GM19238 (cell line): ENCODE measurements at regions not wholly inside any gene's neighbourhood (a gene's known extent, or its start where the extent isn't known, plus 50 kb on each side); places are given as distances from the start of the nearest gene placed in this dataset.

Experiments
- DNase-seq: peaks from one replicate; pipeline ENCODE4 v3.0.0; 2011; ENCODE audit warnings: low spot score; ENCODE audit not compliant: insufficient read length

DNA sequence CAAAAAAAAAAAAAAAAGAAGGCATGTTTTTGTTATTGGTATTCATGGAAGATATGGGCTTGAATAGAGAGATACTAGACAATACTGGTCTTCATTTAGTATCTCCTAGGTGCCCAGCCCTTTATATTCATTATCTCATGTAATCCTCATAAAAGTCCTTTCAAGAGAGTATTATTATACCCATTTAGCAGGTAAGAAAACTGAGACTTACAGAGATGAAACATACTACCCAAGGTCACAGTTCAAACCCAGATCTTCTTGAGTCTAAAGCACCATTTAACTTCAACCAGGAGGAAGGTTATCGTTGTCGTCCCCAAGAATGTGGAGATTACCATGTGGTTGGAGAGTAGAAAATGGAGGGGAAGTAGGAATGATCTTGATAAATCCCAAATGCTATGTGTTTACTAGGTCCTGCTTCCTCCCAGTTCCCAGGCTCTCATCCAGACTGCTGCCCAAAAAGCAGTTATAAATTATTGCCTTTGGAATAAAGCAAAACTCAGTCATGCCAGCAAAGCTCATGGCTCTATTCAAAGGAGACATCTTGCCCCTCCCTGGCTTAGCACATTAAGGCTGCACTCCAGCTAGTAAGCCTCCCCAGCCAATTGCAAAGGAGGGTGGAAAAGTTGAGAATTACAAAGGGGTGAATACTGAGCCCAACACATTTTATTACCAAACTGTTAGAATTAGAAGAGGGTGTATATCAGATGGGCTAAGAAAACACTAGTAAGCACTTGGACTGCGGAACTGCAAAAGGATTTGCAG lies 163.9 kb downstream of the PIK3R1 start:
- no peak for DNase-seq

DNA sequence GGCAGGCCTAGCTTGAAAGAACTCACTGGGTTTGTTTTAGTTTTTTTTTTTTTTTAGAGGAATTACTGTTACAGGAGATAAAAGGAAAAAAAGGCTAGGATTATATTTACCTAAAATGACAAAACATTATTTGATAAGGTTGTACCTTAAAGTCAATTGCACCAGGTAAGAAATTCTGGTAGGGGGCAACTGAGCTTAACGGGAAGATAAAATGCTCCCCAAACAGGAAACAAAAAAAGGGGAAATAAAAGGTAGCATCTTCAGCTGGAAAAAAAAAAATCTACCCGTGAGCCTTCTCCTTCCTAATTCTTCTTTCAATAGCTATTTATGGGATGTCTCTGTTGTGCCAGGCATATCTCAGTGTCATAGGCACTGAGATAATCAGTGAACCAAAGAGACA lies 164.5 kb downstream of the PIK3R1 start:
- DNase-seq, result no peak

DNA sequence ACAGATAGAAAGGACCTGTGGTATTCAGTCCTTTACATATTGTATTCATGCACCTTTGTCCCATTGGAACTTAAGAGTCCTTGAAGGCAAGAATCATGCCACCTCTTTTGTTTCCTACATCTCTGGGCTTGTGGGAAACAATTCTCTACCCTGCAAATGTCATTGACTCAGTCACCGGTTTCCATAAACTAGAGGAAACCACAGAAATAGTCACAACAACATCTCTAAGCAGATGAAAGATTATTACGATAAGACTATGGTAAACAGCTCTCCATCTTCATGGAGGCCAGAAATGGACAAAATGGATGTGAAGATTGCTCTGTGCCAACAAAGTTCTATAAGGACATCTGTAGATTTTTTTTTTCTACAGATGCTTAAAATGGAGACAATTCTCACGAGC lies 165.5 kb downstream of the PIK3R1 start:
- DNase-seq, result no peak

DNA sequence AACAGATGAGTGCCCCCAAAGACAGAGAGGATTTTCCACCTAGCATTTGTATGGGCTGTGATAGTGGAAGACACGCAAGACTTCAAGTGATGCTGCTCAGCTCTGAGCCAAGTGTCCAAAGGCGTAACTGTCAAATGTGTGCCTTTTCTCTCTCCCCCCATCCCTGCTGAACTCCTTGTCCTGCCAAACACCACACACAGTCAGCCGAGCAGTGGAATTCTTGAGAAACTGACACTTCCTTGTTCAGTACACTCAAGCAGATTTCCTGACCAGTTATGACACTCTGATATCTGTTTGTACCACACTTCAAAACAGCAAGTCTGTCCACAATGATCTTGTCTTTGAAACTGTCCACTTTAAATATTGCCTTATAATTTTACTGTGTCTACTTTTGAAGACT lies 166.4 kb downstream of the PIK3R1 start:
- DNase-seq, result no peak

DNA sequence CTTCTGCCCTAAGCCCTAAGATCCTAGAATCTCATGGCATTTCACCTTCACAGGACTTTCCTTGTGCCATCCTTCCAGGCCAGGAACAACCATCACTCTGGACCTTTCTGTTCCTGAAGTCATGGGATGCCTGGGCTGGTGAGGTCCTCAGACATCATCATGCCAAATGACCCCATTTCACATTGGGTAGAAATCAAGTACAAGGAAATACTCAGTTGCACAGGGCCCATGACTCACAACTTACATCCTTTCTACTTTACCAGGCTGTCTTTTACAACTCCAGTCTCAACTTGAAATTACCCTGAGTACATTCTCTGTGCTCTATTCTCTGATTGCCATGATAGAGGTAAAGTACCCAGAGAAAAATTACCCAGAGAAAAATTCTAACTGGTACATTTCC lies 167.1 kb downstream of the PIK3R1 start:
- DNase-seq, result no peak

DNA sequence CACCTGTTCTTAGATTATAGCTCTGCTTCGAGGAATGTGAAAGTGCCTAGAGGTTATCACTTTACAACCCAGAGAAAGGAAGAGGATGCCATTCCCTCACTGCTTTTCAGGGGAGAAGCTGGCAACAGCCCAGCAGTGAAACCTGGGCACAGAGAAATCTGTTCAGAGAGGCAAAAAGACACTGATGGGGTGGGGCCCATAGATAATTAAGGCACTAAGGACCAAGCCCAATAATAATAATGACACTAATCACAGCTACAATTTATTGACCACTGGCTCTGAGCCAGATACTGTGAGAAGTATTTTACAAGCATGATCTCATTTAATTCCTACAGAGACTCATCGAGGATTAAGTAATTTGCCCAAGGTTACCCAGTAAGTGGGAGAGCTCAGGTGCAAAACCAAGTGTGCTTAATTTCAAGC lies 168.3 kb downstream of the PIK3R1 start:
- no peak for DNase-seq

DNA sequence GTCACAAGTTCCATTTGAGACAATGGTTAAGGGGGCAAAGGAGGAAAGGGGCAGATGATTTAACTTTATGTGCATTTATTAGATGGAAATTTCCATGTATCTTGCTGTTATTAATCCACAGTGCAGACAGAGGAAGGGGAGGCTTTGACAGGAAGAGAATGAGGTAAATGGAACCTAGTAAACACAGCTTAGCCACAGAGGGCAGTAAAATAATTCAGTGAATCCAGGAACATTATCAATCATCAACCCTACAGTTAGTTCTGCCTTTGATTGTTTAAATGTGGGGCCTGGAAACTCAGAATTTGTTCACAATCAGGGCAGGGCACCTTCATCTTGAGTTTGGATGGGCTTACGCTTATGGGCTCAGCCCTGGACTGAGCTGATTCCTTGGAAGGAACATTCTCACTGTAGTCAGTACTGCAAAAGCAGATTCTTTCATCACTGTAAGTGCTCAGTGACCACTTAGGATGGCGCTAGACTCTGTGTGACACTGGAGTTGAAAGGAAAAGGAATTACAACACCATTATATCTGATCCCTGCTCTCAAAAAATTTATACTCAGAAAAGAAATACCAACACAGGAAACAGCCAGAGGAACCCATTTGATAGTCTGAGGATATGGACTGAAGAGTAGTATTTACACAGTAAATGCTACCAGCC lies 169.5 kb downstream of the PIK3R1 start:
- DNase-seq, result no peak

DNA sequence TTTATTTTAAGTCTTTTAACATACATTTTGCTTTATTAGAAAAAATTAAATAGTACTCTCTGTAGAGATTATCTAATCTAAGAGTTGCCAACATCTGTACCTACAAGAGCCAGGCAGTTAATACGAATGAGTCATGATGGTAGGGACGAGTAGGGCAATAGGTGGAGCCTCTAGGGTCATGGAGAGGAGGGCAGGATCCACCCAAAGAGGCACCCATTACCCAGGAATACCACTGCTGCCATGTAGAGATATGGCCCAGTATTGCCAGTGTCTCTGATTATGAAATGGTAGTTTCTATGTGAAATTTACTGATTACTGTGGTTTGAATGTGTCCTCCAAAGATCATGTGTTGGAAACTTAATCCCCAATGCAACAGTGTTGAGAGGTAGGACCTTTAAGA lies 170.4 kb downstream of the PIK3R1 start:
- DNase-seq, result no peak

DNA sequence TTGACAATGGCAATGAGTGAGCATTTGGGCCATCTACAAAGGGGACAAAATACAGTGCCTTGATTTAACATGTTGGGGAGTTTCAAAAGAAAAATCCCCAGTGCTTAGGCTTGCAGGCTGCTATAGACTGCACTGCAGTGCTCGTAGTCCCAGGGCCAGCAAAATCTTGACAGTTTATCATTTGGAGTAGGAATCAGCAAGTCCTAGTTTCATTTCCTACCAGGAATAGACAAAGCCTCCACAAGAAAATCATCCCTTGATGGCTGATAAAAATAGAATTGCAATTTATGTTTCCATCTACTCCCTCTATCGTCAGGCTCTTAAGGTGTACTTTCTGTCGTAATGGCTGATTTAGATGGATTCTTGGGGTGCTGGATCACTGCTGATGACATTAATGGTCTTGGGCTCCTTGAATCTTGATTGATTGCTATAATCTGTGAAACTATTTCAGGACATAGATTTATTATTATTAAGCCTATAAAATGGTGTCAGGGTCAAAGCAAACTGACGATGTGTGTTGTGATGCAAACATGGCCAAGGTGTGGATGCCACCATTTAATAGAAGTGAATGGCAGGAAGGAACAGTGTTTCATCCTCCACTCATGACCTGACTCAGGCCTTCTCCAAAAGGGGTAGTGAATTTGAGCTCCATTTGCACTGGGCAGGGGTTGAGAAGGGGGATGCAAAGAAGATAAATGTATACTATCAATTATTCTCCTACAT lies 171.7 kb downstream of the PIK3R1 start:
- DNase-seq, result no peak

DNA sequence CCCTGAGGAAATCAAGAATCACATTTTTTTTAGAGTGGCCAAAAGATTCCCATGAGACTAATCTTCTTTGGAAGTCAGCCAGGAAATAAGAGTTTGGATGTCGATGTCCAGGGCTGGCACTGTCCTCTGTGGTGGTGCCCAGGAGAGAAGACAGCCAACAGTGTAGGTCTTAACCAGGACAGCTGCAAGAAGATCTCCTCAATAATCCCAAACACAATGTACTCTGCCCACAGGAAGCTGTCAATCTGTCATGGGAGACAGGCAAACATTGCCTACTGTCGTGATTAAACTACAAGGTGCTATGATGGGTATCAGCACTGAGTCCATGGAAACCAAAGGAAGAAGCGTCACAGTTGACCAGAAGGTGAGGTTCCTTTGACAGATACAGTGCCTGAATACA lies 174.1 kb downstream of the PIK3R1 start:
- DNase-seq, result no peak

DNA sequence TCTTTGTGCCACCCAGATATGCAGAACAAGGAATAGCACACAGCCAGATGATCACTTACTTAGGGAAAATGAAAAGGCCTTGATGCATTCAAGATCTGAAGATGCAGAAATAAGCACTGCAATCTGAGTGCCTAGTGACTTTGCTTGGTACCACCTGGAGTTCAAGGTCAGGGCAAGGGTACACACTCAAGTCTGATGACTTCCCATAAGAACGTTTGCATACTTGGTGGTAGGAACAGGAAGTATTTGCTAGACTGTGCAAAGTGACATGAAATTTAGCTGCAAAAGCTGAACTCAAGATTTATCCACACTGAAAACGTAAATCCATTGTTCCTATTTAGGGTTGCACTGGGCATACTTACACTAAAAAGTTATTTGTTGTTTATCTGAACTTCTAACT lies 177.1 kb downstream of the PIK3R1 start:
- no peak for DNase-seq

DNA sequence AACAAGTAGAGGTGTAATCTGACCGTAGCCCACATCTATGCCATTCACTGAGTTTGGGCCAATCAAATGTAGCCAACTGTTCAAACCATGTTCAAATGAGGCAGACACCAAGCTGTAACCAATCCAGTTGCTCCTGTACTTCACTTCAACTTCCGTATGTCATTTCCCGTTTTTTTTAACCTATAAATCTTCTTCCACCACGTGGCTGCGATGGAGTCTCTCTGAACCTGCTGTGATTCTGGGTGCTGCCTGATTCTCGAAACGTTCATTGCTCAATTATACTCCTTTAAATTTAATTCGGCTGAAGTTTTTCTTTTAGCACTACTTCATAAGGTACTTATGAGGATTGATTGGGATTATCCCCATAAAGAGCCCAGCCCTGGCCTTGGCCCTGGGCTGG lies 179.7 kb downstream of the PIK3R1 start:
- DNase-seq, result no peak

DNA sequence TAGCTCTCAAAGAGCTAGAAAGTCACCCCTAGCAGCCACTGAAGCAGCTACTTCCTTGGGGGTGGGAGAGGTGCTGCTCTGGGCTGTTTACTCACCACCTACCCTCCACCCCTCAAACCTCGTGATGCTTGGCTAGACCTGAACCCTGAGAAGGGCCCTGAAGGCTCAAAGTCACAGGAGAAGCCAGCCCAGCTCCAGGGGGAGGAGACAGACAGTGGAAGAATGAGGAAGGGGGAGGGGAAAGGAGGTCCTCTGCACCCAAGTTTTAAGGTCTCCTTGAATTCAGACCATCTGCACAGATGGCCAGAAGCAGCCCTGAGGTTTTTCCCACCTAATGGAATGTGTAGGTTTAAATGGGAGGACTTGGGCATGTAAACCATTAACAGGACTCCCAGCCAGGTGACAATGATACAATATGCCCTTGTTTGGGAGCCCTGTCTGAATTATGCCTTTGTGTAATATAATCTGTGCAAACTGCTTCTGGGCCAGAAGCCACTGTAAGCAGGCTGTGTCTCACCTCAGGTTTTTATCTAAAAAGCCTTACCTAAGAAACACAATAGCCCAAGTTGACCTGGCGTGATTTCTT lies 180.5 kb downstream of the PIK3R1 start:
- DNase-seq, result no peak

DNA sequence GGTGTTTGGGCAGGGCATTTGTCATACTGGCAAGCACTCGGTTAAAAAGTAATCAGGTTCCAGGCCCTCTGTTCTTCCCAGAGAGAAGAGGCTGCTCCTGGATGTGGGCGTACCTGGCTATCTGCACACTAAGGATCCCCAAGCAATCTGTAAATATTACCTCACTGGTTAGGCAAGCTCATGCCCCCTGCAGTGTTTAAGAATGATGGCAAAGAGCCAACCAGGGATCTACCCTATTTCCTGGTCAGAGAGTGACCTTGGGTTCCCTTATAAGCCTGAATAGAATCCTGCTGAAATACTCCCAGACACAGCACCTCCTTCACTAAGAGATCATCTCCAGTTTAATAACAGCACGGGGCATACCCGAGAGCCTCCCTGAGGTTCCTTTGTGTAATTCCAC lies 181.2 kb downstream of the PIK3R1 start:
- DNase-seq, result no peak

DNA sequence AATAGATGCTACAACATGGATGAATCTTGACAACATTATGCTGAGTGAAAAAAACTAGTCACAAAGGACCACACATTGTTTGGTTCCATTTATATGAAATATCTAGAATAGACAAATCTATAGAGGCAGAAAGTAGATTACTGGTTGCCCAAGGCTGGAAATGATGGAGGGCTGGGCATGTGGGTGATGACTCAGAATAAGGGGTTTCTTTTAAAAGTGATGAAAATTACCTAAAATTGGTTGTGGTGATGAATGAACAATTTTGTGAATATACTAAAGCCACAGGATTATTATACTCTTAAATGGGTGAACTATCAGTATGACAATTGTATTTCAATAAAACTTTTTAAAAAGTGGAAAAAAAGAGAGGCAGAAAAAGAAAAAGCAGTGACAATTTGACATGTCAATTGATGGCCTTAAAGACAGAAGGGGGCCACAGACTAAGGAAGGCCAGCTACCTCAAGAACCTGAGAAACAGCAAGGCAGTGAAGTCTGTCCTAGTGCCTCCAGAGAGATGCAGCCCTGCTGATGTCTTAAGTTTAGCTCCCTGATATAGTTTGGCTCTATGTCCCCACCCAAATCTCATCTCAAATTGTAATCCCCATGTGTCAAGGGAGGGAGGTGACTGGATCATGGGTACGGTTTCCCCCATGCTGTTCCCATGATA lies 182.7 kb downstream of the PIK3R1 start:
- no peak for DNase-seq

DNA sequence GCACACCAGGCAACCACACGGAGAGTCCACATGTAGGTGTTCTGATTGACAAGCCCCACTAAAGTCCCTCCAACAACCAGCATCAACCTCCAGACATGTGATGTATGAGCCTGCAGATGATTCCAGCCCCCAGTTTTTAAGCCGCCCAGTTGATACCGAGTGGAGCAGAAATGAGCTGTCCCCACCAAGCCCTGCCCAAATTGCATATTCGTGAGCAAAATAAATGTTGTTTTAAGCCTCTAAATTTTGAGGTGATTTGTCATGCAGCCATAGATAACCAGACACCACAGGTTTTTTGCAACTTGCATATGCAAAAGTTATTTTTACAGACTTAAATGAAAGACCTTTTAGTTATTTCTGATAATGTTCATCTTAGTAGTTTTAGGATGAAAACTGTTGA lies 187.7 kb downstream of the PIK3R1 start:
- DNase-seq, result no peak

DNA sequence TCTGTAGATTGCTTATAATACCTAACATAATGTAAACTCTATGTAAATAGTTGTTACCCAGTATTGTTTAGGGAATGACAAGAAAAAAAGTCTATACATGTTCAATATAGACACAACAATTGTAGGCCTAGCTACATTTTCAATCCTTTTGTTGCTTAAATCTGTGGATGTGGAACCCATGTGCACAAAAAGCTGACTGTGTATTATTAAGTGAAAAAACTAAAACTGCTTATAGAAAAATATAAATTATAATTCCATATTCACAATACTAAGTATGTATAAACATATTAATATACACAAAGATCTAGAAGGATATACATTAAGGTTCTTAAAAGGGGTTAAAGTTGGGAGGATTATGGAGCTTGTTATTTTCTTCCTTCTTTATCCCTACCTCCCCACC lies 188.7 kb downstream of the PIK3R1 start:
- no peak for DNase-seq

DNA sequence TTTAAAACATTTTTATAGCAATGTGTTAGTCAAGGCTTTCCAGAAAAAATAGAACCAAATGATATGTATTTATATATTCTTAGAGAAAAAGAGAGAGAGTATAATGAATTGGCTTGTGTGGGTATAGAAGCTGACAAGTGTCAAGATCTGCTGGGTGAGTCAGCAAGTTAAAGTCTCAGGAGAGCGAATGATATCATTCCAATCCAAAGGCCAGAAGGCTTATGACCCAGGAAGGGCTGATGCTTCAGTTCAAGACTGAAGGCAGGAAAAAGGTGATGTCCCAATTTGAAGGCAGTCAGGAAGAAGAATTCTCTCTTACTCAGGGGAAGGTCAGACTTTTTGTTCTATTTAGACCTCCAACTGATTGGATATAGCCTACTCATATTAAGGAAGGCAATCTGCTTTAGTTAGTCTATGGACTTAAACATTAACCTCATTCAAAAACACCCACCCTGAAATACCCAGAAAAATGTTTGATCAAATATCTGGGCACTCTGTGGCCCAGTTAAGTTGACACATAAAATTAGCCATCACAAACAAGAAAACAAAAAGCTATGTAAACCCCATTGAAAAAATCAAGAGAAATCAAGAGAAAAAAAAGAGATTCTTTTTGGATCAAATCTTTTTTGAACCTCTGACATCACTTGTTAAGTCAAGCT lies 189.6 kb downstream of the PIK3R1 start:
- no peak for DNase-seq

DNA sequence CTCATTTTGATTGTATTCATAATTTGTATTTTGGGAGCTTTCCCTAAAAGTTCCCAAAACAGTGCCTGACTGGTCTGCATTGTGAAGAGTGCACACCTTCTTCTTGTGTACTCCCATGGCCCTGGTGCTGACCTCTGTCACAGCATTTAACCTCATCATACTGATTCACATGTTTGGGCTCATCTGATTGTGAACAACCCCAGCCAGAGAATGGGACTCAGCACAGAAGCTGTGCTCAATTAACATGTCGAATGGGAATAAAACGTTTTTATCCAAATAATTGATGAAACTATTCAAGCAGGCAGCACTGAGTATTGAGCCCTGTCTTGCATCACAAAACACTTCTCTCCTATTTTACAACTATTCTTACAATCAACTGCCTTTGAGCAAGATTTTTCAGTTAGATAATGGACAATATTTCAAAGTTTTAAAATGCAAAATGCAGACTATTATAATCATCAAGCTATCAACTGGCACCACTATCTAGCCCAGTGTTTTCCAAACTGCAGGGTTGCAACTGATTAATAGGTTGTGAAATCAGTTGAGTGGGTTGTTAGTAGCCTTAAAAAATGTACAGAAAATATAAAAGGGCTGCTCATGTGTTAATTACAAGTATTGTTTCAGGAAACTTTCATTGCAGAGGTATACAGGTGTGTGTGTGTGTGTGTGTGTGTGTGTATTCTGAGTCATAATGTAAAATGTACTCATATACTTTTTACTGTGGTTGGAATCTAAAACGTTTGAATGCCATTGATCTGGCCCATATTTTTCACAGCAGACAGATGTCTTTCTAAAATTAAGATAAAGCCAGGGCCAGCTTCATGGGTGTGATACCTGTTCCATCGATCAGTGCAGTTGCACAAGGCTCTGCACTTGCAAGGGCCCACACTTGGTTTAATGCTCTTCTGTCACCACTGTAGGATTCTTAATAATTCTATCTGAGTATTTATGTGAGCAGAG lies 190.5 kb downstream of the PIK3R1 start:
- no peak for DNase-seq

DNA sequence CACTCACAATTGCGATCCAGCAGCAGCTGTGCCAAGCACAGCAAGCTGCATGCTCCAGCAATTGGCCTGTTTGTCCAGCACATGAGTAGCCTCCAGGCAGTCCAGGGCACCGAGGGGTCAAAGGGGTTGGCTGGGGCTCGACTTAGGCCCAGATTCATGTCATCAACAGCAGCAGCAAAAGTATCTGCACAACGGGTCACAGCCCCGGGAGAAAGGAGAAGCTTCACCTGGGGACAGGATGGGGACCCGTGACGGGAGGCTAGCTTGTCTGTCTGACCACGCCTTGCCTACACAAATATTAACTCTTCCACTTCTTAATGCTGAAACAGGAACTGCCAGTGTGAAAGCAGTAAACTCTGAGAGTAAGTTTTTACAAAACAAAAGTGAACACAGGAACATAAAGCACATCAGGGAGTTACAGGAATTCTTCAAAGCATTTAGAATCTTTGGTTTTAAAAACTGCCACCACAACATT lies 191.2 kb downstream of the PIK3R1 start:
- DNase-seq, result peak; percentile 48
